Stomach (tissue), 8 donors: ENCODE measurements at regions not wholly inside any gene's neighbourhood (a gene's known extent, or its start where the extent isn't known, plus 50 kb on each side); places are given as distances from the start of the nearest gene placed in this dataset.

Experiments
- DNase-seq, 2 donors: peaks; one replicate each; pipeline versions ENCODE4 v3.0.0 to v3.0.0-alpha.2; 2013 to 2019
- H3K27ac ChIP-seq, 5 donors: fragments of 200-600 bp in 4 of 5; sonication (generic) in 4 of 5; one replicate each; pipeline ENCODE4 v1.5.1; 2013 to 2019; ENCODE audit warnings: mild to moderate bottlenecking in 1 of 5, moderate library complexity in 1 of 5
- H3K27me3 ChIP-seq, 3 donors: fragments of 200-600 bp; sonication (generic); one replicate each; pipeline ENCODE4 v1.5.1; 2017 to 2019; ENCODE audit warnings: mixed run types in 1 of 3
- H3K36me3 ChIP-seq, 4 donors: fragments of 200-600 bp; sonication (generic); 1 replicate in 3 of 4; 2 replicates in 1 of 4; pipeline ENCODE4 v1.5.1; 2016 to 2019
- H3K4me1 ChIP-seq, 4 donors: fragments of 200-600 bp; sonication (generic); one replicate each; pipeline ENCODE4 v1.5.1; 2016 to 2019
- H3K4me3 ChIP-seq, 4 donors: fragments of 200-600 bp; sonication (generic) in 3 of 4; one replicate each; pipeline ENCODE4 v1.5.1; 2016 to 2019; ENCODE audit warnings: mild to moderate bottlenecking in 1 of 4
- H3K9me3 ChIP-seq, 4 donors: fragments of 200-600 bp; sonication (generic); one replicate each; pipeline ENCODE4 v1.5.1; 2016 to 2019
- EP300 ChIP-seq: sonication (generic); formaldehyde crosslinking; IDR thresholded peaks from one replicate; pipeline ENCODE4 v1.6.1; 2017; ENCODE audit warnings: antibody characterized with exemption
- POLR2A ChIP-seq, 4 donors: fragments of 450-650 bp; IDR thresholded peaks; one replicate each; pipeline ENCODE4 v1.6.1; 2016; ENCODE audit warnings: antibody characterized with exemption in 4 of 4, control low read depth in 2 of 4, mild to moderate bottlenecking in 1 of 4, moderate library complexity in 1 of 4
- POLR2AphosphoS5 ChIP-seq, 3 donors: sonication (generic); formaldehyde crosslinking; IDR thresholded peaks; one replicate each; pipeline ENCODE4 v1.6.1; 2016; ENCODE audit warnings: antibody characterized with exemption in 3 of 3
- WGBS, 5 donors: extraction: QIAGEN DNeasy Blood & Tissue Kit in 3 of 5; methylation state at CpG; one replicate each; pipeline versions ENCODE4 v1.1.5 to v1.1.7; 2013 to 2018; 5-methylcytosine and 5-hydroxymethylcytosine counted together
- intact Hi-C: fragments of 100-400 bp; cut with DNase I; formaldehyde crosslinking; loops from one replicate; pipeline ENCODE4 v1.15.1; 2023; ENCODE audit warnings: low total_unique reads
- TF ChIP-seq, protein P1 (sequence below), 7 experiments: fragments of 450-650 bp in 4 of 7; fragments of 200-600 bp in 3 of 7; sonication (generic) in 3 of 7; IDR thresholded peaks; one replicate each; pipeline ENCODE4 v1.5.1; 2016 to 2019; ENCODE audit warnings: antibody characterized with exemption in 7 of 7, control low read depth in 2 of 7, mild to moderate bottlenecking in 1 of 7
- donor health status: healthy with polysubstance abuse.
- donor health status: Bipolar disorder and iron deficiency.
- donor health status: healthy.

DNA sequence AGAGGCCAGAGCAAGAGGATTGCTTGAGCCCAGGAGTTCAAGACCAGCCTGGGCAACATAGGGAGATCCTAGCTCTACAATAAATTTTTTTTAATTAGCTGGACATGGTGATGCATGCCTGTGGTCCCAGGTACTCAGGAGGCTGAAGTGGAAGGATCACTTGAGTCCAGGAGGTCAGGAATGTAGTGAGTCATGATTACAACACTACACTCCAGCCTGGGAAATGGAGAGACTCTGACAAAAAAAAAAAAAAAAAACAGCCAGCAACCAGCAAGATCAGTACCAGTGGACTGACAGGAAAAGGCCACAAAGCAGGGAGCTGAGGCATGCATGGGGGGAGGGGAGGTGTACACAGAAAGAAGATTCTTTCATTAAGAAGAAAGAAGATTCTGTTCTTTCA lies 52.7 kb upstream of the RFXAP start:
- Histone ChIP-seq H3K27me3 (no peaks in the 10 kb centered on the region), H3K36me3 (no peaks in the 10 kb centered on the region), H3K4me3 (no peak overlapping the region), H3K9me3 (peaks cover 0 to 16% (median 5%) of the 10 kb centered on the region in 4 donors), H3K4me1 (no peaks in the 10 kb centered on the region), H3K27ac (no peak overlapping the region)
- no peak for DNase-seq
- intact Hi-C loops = no loop called here
- no peak for TF ChIP-seq EP300
- TF ChIP-seq POLR2A (IDR thresholded peaks at IDR 0.05) = no peak
- TF ChIP-seq POLR2AphosphoS5 (IDR thresholded peaks at IDR 0.05) = no peak
- TF ChIP-seq, protein P1, sequence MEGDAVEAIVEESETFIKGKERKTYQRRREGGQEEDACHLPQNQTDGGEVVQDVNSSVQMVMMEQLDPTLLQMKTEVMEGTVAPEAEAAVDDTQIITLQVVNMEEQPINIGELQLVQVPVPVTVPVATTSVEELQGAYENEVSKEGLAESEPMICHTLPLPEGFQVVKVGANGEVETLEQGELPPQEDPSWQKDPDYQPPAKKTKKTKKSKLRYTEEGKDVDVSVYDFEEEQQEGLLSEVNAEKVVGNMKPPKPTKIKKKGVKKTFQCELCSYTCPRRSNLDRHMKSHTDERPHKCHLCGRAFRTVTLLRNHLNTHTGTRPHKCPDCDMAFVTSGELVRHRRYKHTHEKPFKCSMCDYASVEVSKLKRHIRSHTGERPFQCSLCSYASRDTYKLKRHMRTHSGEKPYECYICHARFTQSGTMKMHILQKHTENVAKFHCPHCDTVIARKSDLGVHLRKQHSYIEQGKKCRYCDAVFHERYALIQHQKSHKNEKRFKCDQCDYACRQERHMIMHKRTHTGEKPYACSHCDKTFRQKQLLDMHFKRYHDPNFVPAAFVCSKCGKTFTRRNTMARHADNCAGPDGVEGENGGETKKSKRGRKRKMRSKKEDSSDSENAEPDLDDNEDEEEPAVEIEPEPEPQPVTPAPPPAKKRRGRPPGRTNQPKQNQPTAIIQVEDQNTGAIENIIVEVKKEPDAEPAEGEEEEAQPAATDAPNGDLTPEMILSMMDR (IDR thresholded peaks at IDR 0.05) = no peak

DNA sequence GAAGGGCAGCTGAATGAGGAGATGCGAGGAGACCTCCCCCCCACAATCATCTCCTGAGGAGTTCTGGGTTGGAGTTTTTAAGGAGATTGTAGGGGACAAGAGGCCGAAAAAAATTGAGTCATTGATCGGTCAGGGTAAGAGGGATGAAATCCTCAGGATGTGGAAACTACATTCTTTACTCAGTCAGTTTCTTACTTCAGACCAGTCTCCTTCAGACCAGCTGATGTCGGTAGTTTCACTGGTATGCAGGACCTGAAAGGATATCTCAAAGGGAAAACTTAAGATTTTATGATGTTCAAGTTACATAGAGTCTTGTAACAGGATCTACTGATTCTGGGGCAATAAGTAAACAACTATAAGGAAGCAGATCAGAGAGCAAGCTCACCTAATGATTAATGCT lies 51.7 kb upstream of the RFXAP start:
- H3K27me3 ChIP-seq = no peaks in the 10 kb centered on the region
- TF ChIP-seq EP300 = no peak
- TF ChIP-seq, protein P1 (IDR thresholded peaks at IDR 0.05) = no peak
- TF ChIP-seq POLR2A (IDR thresholded peaks at IDR 0.05) = no peak
- TF ChIP-seq POLR2AphosphoS5 (IDR thresholded peaks at IDR 0.05) = no peak
- H3K4me3 ChIP-seq = no peak overlapping the region
- no peak for DNase-seq
- H3K27ac ChIP-seq = no peak overlapping the region
- intact Hi-C loops = no loop called here
- H3K36me3 ChIP-seq = no peaks in the 10 kb centered on the region
- H3K4me1 ChIP-seq = no peaks in the 10 kb centered on the region
- H3K9me3 ChIP-seq = peaks cover 0 to 16% (median 5%) of the 10 kb centered on the region in 4 donors
- WGBS, 5 donors = 83 to 94% (median 91%) methylated on average over 4 of the region's 4 CpGs

DNA sequence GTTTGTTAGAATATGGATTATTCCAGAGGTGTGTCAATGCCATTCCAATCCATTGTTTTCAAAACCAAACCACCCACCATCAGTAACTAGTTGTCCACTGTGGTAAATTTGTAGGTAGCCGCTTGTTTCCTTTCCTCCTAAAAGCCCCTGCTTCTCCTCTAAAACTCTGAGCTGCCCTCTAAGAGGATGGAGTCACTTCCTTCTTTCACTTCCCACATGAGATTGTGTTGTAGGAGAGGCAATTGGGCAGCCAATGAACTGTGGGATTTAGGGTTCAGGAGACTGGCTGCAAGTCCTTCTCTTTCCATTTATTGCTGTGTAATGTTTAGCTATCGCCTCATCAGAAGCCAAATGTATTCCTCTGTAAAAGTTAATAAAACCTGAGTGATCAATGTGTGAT lies 49.9 kb upstream of the RFXAP start:
- H3K4me3 ChIP-seq = no peak overlapping the region
- no peaks in the 10 kb centered on the region for H3K4me1 ChIP-seq
- no peaks in the 10 kb centered on the region for H3K36me3 ChIP-seq
- peaks cover 0 to 16% (median 5%) of the 10 kb centered on the region in 4 donors for H3K9me3 ChIP-seq
- TF ChIP-seq EP300 = no peak
- TF ChIP-seq, protein P1 (IDR thresholded peaks at IDR 0.05) = no peak
- no peak for TF ChIP-seq POLR2AphosphoS5 (IDR thresholded peaks at IDR 0.05)
- TF ChIP-seq POLR2A (IDR thresholded peaks at IDR 0.05) = no peak
- 83 to 89% (median 85%) methylated on average over 2 of the region's 2 CpGs for WGBS, 5 donors
- intact Hi-C loops = no loop called here
- H3K27ac ChIP-seq = no peak overlapping the region
- H3K27me3 ChIP-seq = no peaks in the 10 kb centered on the region
- DNase-seq = no peak
